Osteocyte (in vitro differentiated cells): ENCODE measurements at regions not wholly inside any gene's neighbourhood (a gene's known extent, or its start where the extent isn't known, plus 50 kb on each side); places are given as distances from the start of the nearest gene placed in this dataset.
"Not testable (repeated sequence)": the region's sequence is repeated elsewhere in the genome, so short reads cannot be mapped to it uniquely, and the experiment has no call there.

Source experiments
- DNase-seq: peaks from one replicate; pipeline ENCODE4 v3.0.0; 2021; ENCODE audit warnings: mixed read lengths; ENCODE audit not compliant: unreplicated experiment; ENCODE audit errors: extremely low spot score
- H3K27ac Mint-ChIP-seq: one replicate; pipeline ENCODE4 v1.8.0; 2021; ENCODE audit warnings: mild to moderate bottlenecking, mixed read lengths; ENCODE audit not compliant: unreplicated experiment
- H3K27me3 Mint-ChIP-seq: one replicate; pipeline ENCODE4 v1.8.0; 2021; ENCODE audit warnings: mixed read lengths; ENCODE audit not compliant: unreplicated experiment
- H3K36me3 Mint-ChIP-seq: one replicate; pipeline ENCODE4 v1.8.0; 2021; ENCODE audit warnings: mixed read lengths; ENCODE audit not compliant: unreplicated experiment
- H3K4me1 Mint-ChIP-seq: one replicate; pipeline ENCODE4 v1.8.0; 2021; ENCODE audit warnings: mixed read lengths; ENCODE audit not compliant: unreplicated experiment
- H3K4me3 Mint-ChIP-seq: one replicate; pipeline ENCODE4 v1.8.0; 2021; ENCODE audit warnings: mild to moderate bottlenecking, moderate library complexity, mixed read lengths; ENCODE audit not compliant: unreplicated experiment
- H3K9me3 Mint-ChIP-seq: one replicate; pipeline ENCODE4 v1.8.0; 2021; ENCODE audit warnings: mixed read lengths; ENCODE audit not compliant: unreplicated experiment
- CTCF ChIP-seq: fragments of 200-600 bp; sonication (generic); IDR thresholded peaks from 2 replicates; pipeline ENCODE4 v1.5.0; 2021; ENCODE audit warnings: antibody characterized with exemption, mild to moderate bottlenecking, moderate library complexity

GRCh38 chr2:88959480-88960204 lies 268.2 kb downstream of the RPIA start:
- TF ChIP-seq CTCF = no peak
- no peaks in the 10 kb centered on the region for H3K27me3 Mint-ChIP-seq
- no peaks in the 10 kb centered on the region for H3K4me1 Mint-ChIP-seq
- H3K4me3 Mint-ChIP-seq = no peak overlapping the region
- H3K9me3 Mint-ChIP-seq = no peaks in the 10 kb centered on the region
- DNase-seq = no peak
- no peak overlapping the region for H3K27ac Mint-ChIP-seq
- H3K36me3 Mint-ChIP-seq = no peaks in the 10 kb centered on the region

- H3K4me3 Mint-ChIP-seq, H3K4me1 Mint-ChIP-seq, H3K27ac Mint-ChIP-seq, H3K36me3 Mint-ChIP-seq, H3K9me3 Mint-ChIP-seq, H3K27me3 Mint-ChIP-seq: not testable (repeated sequence)
- peak; percentile 44 for DNase-seq
Measured at GRCh38 chr2:88961323-88961722, 269.9 kb downstream of the RPIA start.

GRCh38 chr2:88967844-88968243 lies 276.4 kb downstream of the RPIA start:
- H3K36me3 Mint-ChIP-seq = no peaks in the 10 kb centered on the region
- no peak for DNase-seq
- H3K9me3 Mint-ChIP-seq = peaks cover 4% of the 10 kb centered on the region
- TF ChIP-seq CTCF = no peak
- H3K4me3 Mint-ChIP-seq = no peak overlapping the region
- no peak overlapping the region for H3K27ac Mint-ChIP-seq
- H3K27me3 Mint-ChIP-seq = peaks cover 2% of the 10 kb centered on the region
- no peaks in the 10 kb centered on the region for H3K4me1 Mint-ChIP-seq

GRCh38 chr2:88978011-88978410 lies 286.5 kb downstream of the RPIA start:
- not testable (repeated sequence) for H3K4me3 Mint-ChIP-seq, H3K36me3 Mint-ChIP-seq, H3K9me3 Mint-ChIP-seq, DNase-seq, H3K4me1 Mint-ChIP-seq, H3K27ac Mint-ChIP-seq, H3K27me3 Mint-ChIP-seq

GRCh38 chr2:88978446-88978845 lies 287.0 kb downstream of the RPIA start:
- H3K4me1 Mint-ChIP-seq, DNase-seq, H3K36me3 Mint-ChIP-seq, H3K9me3 Mint-ChIP-seq, H3K27ac Mint-ChIP-seq, H3K27me3 Mint-ChIP-seq, H3K4me3 Mint-ChIP-seq: not testable (repeated sequence)

GRCh38 chr2:88984079-88984478 lies 292.6 kb downstream of the RPIA start:
- DNase-seq, H3K27ac Mint-ChIP-seq, H3K27me3 Mint-ChIP-seq, H3K36me3 Mint-ChIP-seq, H3K9me3 Mint-ChIP-seq, H3K4me1 Mint-ChIP-seq, H3K4me3 Mint-ChIP-seq: not testable (repeated sequence)

GRCh38 chr2:88986721-88987330 lies 295.4 kb downstream of the RPIA start:
- H3K36me3 Mint-ChIP-seq, H3K4me1 Mint-ChIP-seq, H3K9me3 Mint-ChIP-seq, H3K4me3 Mint-ChIP-seq, H3K27me3 Mint-ChIP-seq, DNase-seq, H3K27ac Mint-ChIP-seq: not testable (repeated sequence)

GRCh38 chr2:88988617-88989016 lies 297.1 kb downstream of the RPIA start:
- H3K4me3 Mint-ChIP-seq, DNase-seq, H3K9me3 Mint-ChIP-seq, H3K27me3 Mint-ChIP-seq, H3K4me1 Mint-ChIP-seq, H3K36me3 Mint-ChIP-seq, H3K27ac Mint-ChIP-seq: not testable (repeated sequence)

GRCh38 chr2:88992819-88993218 lies 301.3 kb downstream of the RPIA start:
- H3K4me1 Mint-ChIP-seq, DNase-seq, H3K27ac Mint-ChIP-seq, H3K27me3 Mint-ChIP-seq, H3K4me3 Mint-ChIP-seq, H3K36me3 Mint-ChIP-seq: not testable (repeated sequence)
- peaks cover 11% of the 10 kb centered on the region for H3K9me3 Mint-ChIP-seq

- not testable (repeated sequence) for H3K27me3 Mint-ChIP-seq, DNase-seq, H3K4me3 Mint-ChIP-seq, H3K36me3 Mint-ChIP-seq, H3K4me1 Mint-ChIP-seq, H3K27ac Mint-ChIP-seq
- H3K9me3 Mint-ChIP-seq = peaks cover 18% of the 10 kb centered on the region
Measured at GRCh38 chr2:88994856-88995255, 303.4 kb downstream of the RPIA start.
